Suprapubic skin (tissue), 4 donors: ENCODE measurements at regions not wholly inside any gene's neighbourhood (a gene's known extent, or its start where the extent isn't known, plus 50 kb on each side); places are given as distances from the start of the nearest gene placed in this dataset.
"Not testable (repeated sequence)": the region's sequence is repeated elsewhere in the genome, so short reads cannot be mapped to it uniquely, and the experiment has no call there.

Experiments
- CTCF ChIP-seq, 2 donors: fragments of 200-600 bp in 1 of 2; fragments of 450-650 bp in 1 of 2; sonication (generic) in 1 of 2; IDR thresholded peaks; one replicate each; pipeline ENCODE4 v1.5.1; 2016 to 2019; ENCODE audit warnings: antibody characterized with exemption in 2 of 2, mild to moderate bottlenecking in 1 of 2, moderate library complexity in 1 of 2
- EP300 ChIP-seq: sonication (generic); formaldehyde crosslinking; IDR thresholded peaks from one replicate; pipeline ENCODE4 v1.6.1; 2017; ENCODE audit warnings: antibody characterized with exemption
- POLR2A ChIP-seq, 2 donors: fragments of 450-650 bp; IDR thresholded peaks; one replicate each; pipeline ENCODE4 v1.6.1; 2017; ENCODE audit warnings: antibody characterized with exemption in 2 of 2, mild to moderate bottlenecking in 2 of 2, moderate library complexity in 2 of 2
- POLR2AphosphoS5 ChIP-seq, 3 donors: sonication (generic); formaldehyde crosslinking; IDR thresholded peaks; one replicate each; pipeline ENCODE4 v1.6.1; 2017; ENCODE audit warnings: antibody characterized with exemption in 3 of 3

- TF ChIP-seq EP300; CTCF (IDR thresholded peaks at IDR 0.05); POLR2A (IDR thresholded peaks at IDR 0.05); POLR2AphosphoS5 (IDR thresholded peaks at IDR 0.05): not testable (repeated sequence)
Measured at GRCh38 chr9:62896692-62897091, 1706.9 kb downstream of the SPATA31A7 start.
